ENCODE measurements at regions not wholly inside any gene's neighbourhood (a gene's known extent, or its start where the extent isn't known, plus 50 kb on each side); places are given as distances from the start of the nearest gene placed in this dataset.
"Not testable (repeated sequence)": the region's sequence is repeated elsewhere in the genome, so short reads cannot be mapped to it uniquely, and the experiment has no call there.

- Mint-ChIP-seq H3K27ac (no peak overlapping the region), H3K4me1 (peaks cover 14% of the 10 kb centered on the region), H3K27me3 (ENCODE audit: low read depth, poor library complexity) (peaks cover 11% of the 10 kb centered on the region), H3K9me3 (no peaks in the 10 kb centered on the region), H3K36me3 (ENCODE audit: low read depth) (no peaks in the 10 kb centered on the region), H3K4me3 (no peak overlapping the region)
- no peak for TF ChIP-seq CTCF (IDR thresholded peaks at IDR 0.05)
- no peak for DNase-seq
These were observed 344.4 kb upstream of the STXBP6 start for GRCh38 chr14:25394356-25394755.

- H3K36me3 Mint-ChIP-seq (ENCODE audit: low read depth): no peaks in the 10 kb centered on the region
- peaks cover 7% of the 10 kb centered on the region for H3K4me1 Mint-ChIP-seq
- no peak for DNase-seq
- H3K4me3 Mint-ChIP-seq: no peak overlapping the region
- H3K9me3 Mint-ChIP-seq: peaks cover 8% of the 10 kb centered on the region
- peaks cover 6% of the 10 kb centered on the region for H3K27me3 Mint-ChIP-seq (ENCODE audit: low read depth, poor library complexity)
- H3K27ac Mint-ChIP-seq: no peak overlapping the region
- no peak for TF ChIP-seq CTCF (IDR thresholded peaks at IDR 0.05)
These were observed 340.0 kb upstream of the STXBP6 start for GRCh38 chr14:25389948-25390347.

- Mint-ChIP-seq H3K27ac (no peak overlapping the region), H3K27me3 (ENCODE audit: low read depth, poor library complexity) (peaks cover 5% of the 10 kb centered on the region), H3K36me3 (ENCODE audit: low read depth) (no peaks in the 10 kb centered on the region), H3K4me3 (no peak overlapping the region), H3K9me3 (peaks cover 6% of the 10 kb centered on the region), H3K4me1 (no peaks in the 10 kb centered on the region)
- peak; percentile 29 for TF ChIP-seq CTCF (IDR thresholded peaks at IDR 0.05)
- DNase-seq: no peak
These were observed 331.6 kb upstream of the STXBP6 start for GRCh38 chr14:25381498-25381897.

GRCh38 chr14:25375639-25376038, 325.7 kb upstream of the STXBP6 start:
- no peaks in the 10 kb centered on the region for H3K36me3 Mint-ChIP-seq (ENCODE audit: low read depth)
- H3K4me3 Mint-ChIP-seq: no peak overlapping the region
- no peak for DNase-seq
- no peak overlapping the region for H3K27ac Mint-ChIP-seq
- no peaks in the 10 kb centered on the region for H3K4me1 Mint-ChIP-seq
- H3K27me3 Mint-ChIP-seq (ENCODE audit: low read depth, poor library complexity): peaks cover 4% of the 10 kb centered on the region
- H3K9me3 Mint-ChIP-seq: peaks cover 5% of the 10 kb centered on the region
- no peak for TF ChIP-seq CTCF (IDR thresholded peaks at IDR 0.05)

- no peak for TF ChIP-seq CTCF (IDR thresholded peaks at IDR 0.05)
- Mint-ChIP-seq H3K27ac (no peak overlapping the region), H3K27me3 (ENCODE audit: low read depth, poor library complexity) (peaks cover 7% of the 10 kb centered on the region), H3K36me3 (ENCODE audit: low read depth) (no peaks in the 10 kb centered on the region), H3K4me3 (no peak overlapping the region), H3K9me3 (peaks cover 40% of the 10 kb centered on the region), H3K4me1 (no peaks in the 10 kb centered on the region)
- DNase-seq: no peak
These were observed 321.1 kb upstream of the STXBP6 start for GRCh38 chr14:25371068-25371467.

- not testable (repeated sequence) for H3K27ac Mint-ChIP-seq; H3K36me3 Mint-ChIP-seq (ENCODE audit: low read depth); H3K4me1 Mint-ChIP-seq; H3K4me3 Mint-ChIP-seq; DNase-seq; H3K27me3 Mint-ChIP-seq (ENCODE audit: low read depth, poor library complexity)
- H3K9me3 Mint-ChIP-seq: peaks cover 45% of the 10 kb centered on the region
These were observed 320.1 kb upstream of the STXBP6 start for GRCh38 chr14:25370057-25370456.
